HAP-1 (cell line): ENCODE measurements at regions not wholly inside any gene's neighbourhood (a gene's known extent, or its start where the extent isn't known, plus 50 kb on each side); places are given as distances from the start of the nearest gene placed in this dataset.
"Not testable (repeated sequence)": the region's sequence is repeated elsewhere in the genome, so short reads cannot be mapped to it uniquely, and the experiment has no call there.

ENCODE experiments used
- DNase-seq, 2 experiments: peaks; one replicate each; pipeline ENCODE4 v3.0.0-alpha.2; 2016 to 2020; ENCODE audit warnings: low spot score in 2 of 2
- H3K27me3 ChIP-seq: fragments of 250-450 bp; sonication (Bioruptor Pico); 2 replicates; pipeline ENCODE4 v1.5.1; 2020; ENCODE audit warnings: low read depth, mild to moderate bottlenecking, moderate library complexity
- H3K36me3 ChIP-seq: fragments of 250-450 bp; sonication (Bioruptor Pico); replicated peaks from 2 replicates; pipeline ENCODE4 v1.5.1; 2020; ENCODE audit warnings: mild to moderate bottlenecking
- H3K4me1 ChIP-seq: fragments of 250-450 bp; sonication (Bioruptor Pico); 2 replicates; pipeline ENCODE4 v1.5.1; 2020; ENCODE audit warnings: mild to moderate bottlenecking
- H3K4me3 ChIP-seq: fragments of 250-450 bp; sonication (Bioruptor Pico); 2 replicates; pipeline ENCODE4 v1.5.1; 2020; ENCODE audit warnings: mild to moderate bottlenecking, moderate library complexity
- H3K9me3 ChIP-seq: fragments of 250-450 bp; sonication (Bioruptor Pico); 2 replicates; pipeline ENCODE4 v1.5.1; 2020; ENCODE audit warnings: mild to moderate bottlenecking, moderate library complexity
- in situ Hi-C: fragments of 300-500 bp; cut with MboI; formaldehyde crosslinking; loops from 3 replicates; pipeline ENCODE4 v1.14.3; 2020; ENCODE audit warnings: low sequenced_read_pairs, inconsistent platforms, mixed read lengths

DNA sequence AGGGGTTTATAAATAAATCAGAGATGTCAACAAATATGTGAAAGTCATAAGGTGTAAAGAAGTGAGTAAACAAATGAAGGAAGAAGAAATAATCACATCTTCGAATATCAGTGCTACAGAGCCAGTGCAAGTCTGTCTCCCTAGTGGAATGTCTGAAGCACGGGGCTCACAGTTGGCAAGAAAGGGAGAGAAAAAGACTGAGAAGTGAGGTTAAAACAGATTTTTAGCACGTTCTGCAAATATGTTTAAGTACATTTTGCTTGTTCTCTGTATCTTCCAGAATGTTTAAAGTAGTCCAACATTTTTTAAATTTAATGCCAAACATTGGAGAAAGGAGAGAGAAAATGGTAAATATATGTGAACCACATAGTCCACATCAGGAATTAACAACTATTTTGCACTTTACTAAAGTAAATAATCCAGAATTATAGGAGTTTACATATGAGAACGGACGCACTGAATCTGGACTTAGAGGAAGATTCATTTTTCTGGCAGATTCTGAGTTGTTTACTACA, 682.4 kb downstream of the LTN1 start:
- Histone ChIP-seq H3K27me3 (no peaks in the 10 kb centered on the region), H3K9me3 (no peaks in the 10 kb centered on the region), H3K36me3 (no peaks in the 10 kb centered on the region), H3K4me3 (no peak overlapping the region), H3K4me1 (no peaks in the 10 kb centered on the region)
- in situ Hi-C loops = no loop called here
- no peak for DNase-seq

DNA sequence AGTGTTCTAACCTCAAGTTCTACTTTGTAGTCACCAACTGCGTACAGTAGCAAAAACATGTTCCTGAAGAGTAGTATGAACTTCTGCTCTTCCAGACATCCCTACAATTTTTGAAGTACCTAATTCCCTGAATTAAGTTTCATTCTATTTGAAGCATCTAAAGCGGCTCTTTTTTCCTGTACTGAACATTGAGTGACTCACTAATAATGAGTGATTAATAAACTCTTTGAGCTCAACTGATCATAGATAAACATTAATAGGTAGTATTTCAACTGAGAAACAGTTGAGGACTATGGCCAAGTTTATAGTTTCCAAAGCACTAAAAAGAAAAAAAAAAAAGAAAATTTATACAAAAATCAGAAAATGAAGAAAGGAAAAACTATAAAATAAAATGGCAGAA, 683.1 kb downstream of the LTN1 start:
- no peaks in the 10 kb centered on the region for H3K4me1 ChIP-seq
- H3K27me3 ChIP-seq = no peaks in the 10 kb centered on the region
- no peak overlapping the region for H3K4me3 ChIP-seq
- no peaks in the 10 kb centered on the region for H3K36me3 ChIP-seq
- in situ Hi-C loops = no loop called here
- H3K9me3 ChIP-seq = no peaks in the 10 kb centered on the region
- no peak for DNase-seq

DNA sequence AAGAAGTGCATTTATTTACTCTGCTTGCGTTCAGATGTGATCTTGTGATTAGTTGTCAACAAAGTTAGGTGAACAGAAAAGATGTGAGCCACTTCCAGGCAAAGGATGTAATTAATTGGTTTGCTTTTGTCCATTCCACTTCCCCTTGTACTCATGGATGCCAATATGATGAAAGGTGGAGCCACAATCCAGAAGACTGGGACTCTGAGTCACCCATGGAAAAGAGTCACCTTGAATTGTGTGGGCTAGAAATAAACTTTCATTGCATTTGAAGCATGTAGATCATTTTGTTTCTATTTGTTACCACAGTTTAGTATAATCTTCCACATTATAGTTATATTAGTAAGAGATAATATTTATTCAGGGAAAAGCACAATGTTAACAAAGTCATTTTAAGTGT, 684.2 kb downstream of the LTN1 start:
- no peak for DNase-seq
- in situ Hi-C loops = no loop called here
- H3K9me3 ChIP-seq = no peaks in the 10 kb centered on the region; the same call in 1 of the 2 replicates
- no peak overlapping the region for H3K4me3 ChIP-seq
- H3K4me1 ChIP-seq = no peaks in the 10 kb centered on the region
- no peaks in the 10 kb centered on the region for H3K36me3 ChIP-seq
- H3K27me3 ChIP-seq = no peaks in the 10 kb centered on the region

DNA sequence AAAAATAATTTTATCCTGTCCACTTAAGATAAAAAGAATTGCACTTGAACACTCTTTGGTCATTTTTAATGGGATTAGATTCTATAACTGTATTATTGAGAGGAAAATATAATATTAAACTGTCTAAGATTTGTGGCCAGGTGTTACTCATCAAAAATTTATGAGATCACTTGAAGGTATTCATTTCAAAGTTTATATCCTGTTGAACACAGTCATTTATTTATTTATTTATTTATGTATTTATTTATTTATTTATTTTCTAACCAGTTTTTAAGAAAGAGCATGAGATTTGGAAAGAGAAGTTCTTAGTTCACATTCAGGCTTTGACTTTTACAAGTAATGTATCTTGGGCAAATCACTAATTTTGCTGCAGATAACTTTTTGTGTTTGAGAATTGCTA, 692.7 kb downstream of the LTN1 start:
- H3K27me3 ChIP-seq = no peaks in the 10 kb centered on the region
- no peak for DNase-seq
- H3K9me3 ChIP-seq = no peaks in the 10 kb centered on the region; the same call in 1 of the 2 replicates
- H3K4me1 ChIP-seq = no peaks in the 10 kb centered on the region
- H3K4me3 ChIP-seq = no peak overlapping the region
- no peaks in the 10 kb centered on the region for H3K36me3 ChIP-seq
- in situ Hi-C loops = no loop called here

DNA sequence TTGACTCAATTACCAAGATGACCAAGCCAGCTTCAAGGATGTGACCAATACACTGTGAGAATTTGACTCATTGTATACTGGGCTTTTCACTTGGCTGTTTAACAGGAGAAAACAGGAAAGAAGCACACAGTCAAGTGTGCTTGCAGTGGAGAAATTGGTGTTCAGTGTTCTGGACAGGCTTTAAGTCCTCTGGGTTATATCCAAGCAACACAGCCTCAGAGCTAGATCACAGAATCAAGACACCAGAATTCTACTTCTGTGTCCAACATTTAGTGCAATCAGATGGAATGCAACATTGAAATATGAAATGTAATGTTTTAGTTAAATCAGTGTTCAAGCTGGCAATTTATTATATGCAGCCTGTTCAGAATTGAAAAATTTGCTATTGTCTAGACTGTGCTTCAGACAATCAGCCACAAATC, 694.4 kb downstream of the LTN1 start:
- Histone ChIP-seq H3K27me3 (no peaks in the 10 kb centered on the region), H3K4me3 (no peak overlapping the region), H3K4me1 (no peaks in the 10 kb centered on the region), H3K9me3 (peaks cover 2% of the 10 kb centered on the region; the same call in 1 of the 2 replicates), H3K36me3 (no peaks in the 10 kb centered on the region)
- in situ Hi-C loops = no loop called here
- no peak for DNase-seq

DNA sequence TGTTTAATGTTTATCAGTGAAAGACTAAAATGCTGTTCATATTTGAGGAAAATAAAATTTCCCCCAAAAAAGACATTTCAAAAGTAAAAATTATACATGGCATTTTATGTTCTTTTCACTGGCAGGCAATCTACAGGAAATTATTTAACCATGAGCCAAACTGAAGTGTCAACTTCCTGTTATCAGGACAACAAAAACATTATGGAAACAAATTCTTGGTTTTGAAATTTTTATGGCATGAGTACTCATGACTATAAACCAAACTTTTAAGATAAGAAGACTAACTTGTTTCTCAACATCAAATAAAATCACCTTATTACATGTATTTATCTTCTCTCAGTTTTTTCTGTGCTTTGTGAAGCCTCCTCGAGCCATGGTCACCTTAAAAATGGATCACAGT, 698.6 kb downstream of the LTN1 start:
- in situ Hi-C loops = no loop called here
- Histone ChIP-seq H3K4me1 (no peaks in the 10 kb centered on the region), H3K27me3 (no peaks in the 10 kb centered on the region), H3K36me3 (no peaks in the 10 kb centered on the region), H3K9me3 (peaks cover 2% of the 10 kb centered on the region; the same call in 1 of the 2 replicates), H3K4me3 (no peak overlapping the region)
- no peak for DNase-seq

DNA sequence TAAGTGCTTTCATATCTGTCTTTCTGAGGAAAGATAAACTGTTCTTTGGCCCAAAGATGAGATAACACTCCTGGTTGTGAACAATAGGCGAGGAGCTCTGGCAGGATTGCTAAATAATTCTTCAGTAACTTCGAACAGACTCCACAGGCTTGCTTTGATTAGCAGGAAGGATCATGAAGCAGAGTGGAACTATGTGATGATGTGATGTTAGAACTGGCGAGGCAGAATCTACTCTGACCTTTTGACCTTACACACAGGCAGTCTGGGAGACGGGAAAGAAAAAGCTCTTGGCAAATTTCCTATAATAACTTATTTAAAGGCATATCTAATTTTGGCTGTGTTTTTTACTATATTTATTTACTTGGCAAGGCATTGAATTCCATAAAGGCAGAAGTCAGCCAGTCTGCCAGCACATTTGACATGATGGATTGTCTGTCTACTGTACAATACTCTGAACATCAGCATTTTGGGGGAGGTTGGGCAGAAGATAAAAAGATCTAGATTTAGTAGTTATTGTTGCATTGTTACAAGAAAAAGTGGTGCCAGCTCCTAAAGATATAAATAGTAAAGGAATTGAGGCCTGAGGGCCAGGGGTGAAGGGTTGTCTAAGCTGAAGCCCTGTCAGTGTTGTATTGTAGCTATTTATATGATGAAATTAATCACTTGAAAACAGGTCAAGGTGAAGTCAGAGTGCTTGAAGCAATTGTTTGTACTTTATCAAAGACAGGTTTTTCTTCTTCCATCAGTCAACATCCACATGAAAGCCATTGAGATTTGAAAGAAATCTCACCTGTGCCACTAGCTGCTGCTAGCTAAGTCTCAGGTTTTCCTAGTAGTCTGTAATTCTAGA, 708.8 kb downstream of the LTN1 start:
- Histone ChIP-seq H3K4me1 (no peaks in the 10 kb centered on the region), H3K9me3 (no peaks in the 10 kb centered on the region), H3K27me3 (no peaks in the 10 kb centered on the region), H3K36me3 (no peaks in the 10 kb centered on the region), H3K4me3 (no peak overlapping the region)
- no peak for DNase-seq
- in situ Hi-C loops = no loop called here

DNA sequence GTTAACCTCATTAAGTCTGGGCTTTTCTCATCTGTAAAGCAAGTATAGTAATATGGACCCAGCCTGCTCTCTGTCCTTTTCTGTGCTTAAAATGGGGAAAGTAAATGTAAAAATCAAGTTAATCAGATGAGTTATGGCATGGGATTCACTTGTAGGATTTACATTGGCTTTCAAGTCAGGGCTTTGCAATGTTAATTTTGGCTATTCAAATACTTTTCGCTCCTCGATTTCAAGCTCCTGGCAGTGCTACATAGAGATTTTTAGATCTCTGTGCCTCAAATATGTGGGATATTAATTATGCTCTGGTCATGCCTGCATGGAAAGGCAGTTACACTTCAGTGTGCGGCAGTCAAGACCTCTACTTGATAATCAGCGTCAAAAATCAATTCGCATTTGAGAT, 709.8 kb downstream of the LTN1 start:
- no peaks in the 10 kb centered on the region for H3K4me1 ChIP-seq
- H3K27me3 ChIP-seq = no peaks in the 10 kb centered on the region
- H3K9me3 ChIP-seq = no peaks in the 10 kb centered on the region
- no peak overlapping the region for H3K4me3 ChIP-seq
- no peak for DNase-seq
- in situ Hi-C loops = no loop called here
- H3K36me3 ChIP-seq = no peaks in the 10 kb centered on the region

DNA sequence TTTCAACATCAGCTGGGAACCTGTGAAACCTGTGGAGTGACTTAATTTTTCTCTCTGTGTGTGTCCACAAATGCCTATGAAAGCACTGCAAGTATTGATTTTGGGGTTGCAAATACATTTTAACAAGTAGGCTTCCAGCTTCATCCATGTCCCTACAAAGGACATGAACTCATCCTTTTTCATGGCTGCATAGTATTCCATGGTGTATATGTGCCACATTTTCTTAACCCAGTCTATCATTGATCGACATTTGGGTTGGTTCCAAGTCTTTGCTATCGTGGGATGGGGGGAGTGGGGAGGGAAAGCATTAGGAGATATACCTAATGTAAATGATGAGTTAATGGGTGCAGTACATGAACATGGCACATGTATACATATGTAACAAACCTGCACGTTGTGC, 711.3 kb downstream of the LTN1 start:
- H3K27me3 ChIP-seq, H3K4me3 ChIP-seq, H3K9me3 ChIP-seq, H3K36me3 ChIP-seq, H3K4me1 ChIP-seq, DNase-seq, in situ Hi-C loops: not testable (repeated sequence)

DNA sequence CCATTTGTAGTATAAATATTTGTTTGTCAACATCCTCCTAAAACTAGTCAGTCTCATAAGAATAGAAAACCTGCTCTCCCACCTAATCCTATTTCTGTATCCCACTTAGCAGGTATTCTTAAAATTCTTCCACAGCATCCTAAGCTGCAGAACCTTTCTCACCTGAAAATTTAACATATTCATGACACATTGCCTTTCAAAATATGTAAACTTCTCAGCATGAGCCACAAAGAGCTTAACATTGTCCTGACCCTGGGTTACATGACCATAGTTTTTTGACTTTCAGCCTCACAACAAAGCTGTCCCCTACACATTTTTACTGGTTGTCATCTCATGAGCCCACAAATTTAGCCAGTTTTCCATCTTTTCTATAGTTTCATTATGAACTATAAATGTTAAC, 712.1 kb downstream of the LTN1 start:
- in situ Hi-C loops = no loop called here
- H3K36me3 ChIP-seq = no peaks in the 10 kb centered on the region
- no peak for DNase-seq
- H3K4me1 ChIP-seq = no peaks in the 10 kb centered on the region
- no peaks in the 10 kb centered on the region for H3K9me3 ChIP-seq
- H3K27me3 ChIP-seq = no peaks in the 10 kb centered on the region
- no peak overlapping the region for H3K4me3 ChIP-seq

DNA sequence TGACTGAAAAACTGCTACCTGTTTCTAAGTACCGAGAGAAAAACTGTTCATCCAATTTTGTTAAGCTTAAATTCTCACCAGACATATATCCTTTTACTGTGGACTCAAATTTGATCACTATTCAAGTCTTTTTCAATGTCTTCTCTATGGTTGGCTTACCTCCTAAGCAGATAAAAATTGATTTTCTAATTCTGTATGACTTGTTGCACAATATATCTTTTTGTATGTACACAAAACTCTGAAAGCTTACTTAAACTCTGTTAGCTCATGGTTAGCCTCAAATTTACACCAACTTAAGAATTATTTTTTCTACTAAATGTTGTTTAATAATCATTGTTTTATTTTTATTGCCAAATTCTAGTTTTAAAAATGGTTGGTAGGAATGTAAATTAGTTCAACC, 715.4 kb downstream of the LTN1 start:
- no peaks in the 10 kb centered on the region for H3K36me3 ChIP-seq
- H3K27me3 ChIP-seq = no peaks in the 10 kb centered on the region
- H3K4me1 ChIP-seq = no peaks in the 10 kb centered on the region
- no peaks in the 10 kb centered on the region for H3K9me3 ChIP-seq
- H3K4me3 ChIP-seq = no peak overlapping the region
- no peak for DNase-seq
- in situ Hi-C loops = no loop called here

DNA sequence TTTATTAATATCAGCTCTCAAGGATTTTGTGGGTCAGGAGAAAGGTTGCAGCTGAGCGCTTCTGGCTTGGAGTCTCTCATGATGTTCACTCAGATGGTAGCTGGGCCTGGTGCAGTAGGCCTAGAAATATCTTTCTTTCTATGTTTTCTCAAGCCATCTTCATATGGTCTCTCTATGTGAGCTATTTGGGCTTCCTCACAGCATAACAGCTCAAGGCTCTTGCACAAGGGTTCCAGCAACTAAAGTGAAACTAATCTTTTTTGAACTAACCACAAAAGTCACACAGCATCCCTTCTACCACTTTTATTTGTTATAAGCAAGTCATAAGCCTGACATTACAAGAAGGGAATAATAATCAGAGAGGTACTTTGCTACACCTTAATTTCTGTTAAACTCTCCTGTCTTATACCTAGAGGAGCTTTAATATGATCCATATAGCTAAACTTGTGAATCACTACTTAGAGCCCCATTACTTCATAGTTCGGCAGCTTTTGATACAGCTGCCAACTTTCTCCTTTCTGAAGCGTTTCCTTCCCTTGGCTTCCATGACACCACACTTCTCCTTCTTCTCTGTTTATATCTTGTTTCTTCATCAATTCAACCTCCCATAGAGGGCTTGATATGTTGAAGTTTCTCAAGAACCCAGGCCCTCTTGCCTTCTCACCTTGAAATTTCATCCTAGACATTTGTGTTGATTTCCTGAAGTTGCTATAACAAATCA, 720.2 kb downstream of the LTN1 start:
- H3K4me1 ChIP-seq = no peaks in the 10 kb centered on the region
- H3K27me3 ChIP-seq = no peaks in the 10 kb centered on the region
- in situ Hi-C loops = no loop called here
- no peak overlapping the region for H3K4me3 ChIP-seq
- no peaks in the 10 kb centered on the region for H3K36me3 ChIP-seq
- no peaks in the 10 kb centered on the region for H3K9me3 ChIP-seq
- no peak for DNase-seq

DNA sequence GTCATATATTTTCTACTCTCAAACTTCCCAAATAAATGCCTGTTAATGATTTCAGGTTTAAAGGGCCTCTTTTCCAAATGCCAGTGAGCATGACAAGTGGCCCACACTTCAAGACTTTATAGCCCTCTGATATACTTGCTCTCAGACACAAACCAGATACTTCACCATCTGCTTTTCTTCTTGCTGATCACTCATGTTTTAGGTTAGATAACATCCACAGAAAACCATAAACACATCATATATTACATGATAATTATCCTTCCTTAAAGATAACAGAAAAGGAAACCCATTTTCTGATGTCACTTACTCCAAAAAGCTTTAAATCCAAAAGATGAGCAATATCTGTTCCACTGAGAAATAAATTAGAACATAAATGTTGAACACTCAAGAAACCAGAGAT, 723.5 kb downstream of the LTN1 start:
- DNase-seq = no peak
- in situ Hi-C loops = no loop called here

DNA sequence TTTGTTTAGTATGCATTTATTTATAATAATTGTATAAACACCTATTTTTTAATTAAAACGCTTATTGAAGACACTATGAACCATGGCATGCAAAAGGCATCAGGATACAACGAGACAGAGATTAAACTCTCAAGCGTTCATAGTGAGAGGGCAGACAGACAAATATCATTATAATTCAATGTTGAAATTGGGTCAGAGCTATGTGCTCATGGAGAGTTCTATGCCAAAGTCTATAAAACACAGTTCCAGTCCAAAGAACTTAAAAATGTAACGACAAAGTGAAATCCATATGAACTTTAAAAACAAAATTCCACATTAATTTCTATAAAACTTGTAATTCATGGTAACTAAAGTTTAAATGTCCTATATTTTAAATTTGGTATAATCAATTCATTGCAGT, 724.0 kb downstream of the LTN1 start:
- H3K9me3 ChIP-seq = no peaks in the 10 kb centered on the region
- DNase-seq = no peak
- no peaks in the 10 kb centered on the region for H3K36me3 ChIP-seq
- H3K27me3 ChIP-seq = no peaks in the 10 kb centered on the region
- H3K4me3 ChIP-seq = no peak overlapping the region
- no peaks in the 10 kb centered on the region for H3K4me1 ChIP-seq
- in situ Hi-C loops = no loop called here

More for the DNA sequence above, 723.5 kb downstream of the LTN1 start:
- no peaks in the 10 kb centered on the region for H3K4me1 ChIP-seq
- H3K27me3 ChIP-seq = no peaks in the 10 kb centered on the region
- H3K36me3 ChIP-seq = no peaks in the 10 kb centered on the region
- H3K4me3 ChIP-seq = no peak overlapping the region
- no peaks in the 10 kb centered on the region for H3K9me3 ChIP-seq
